Breast epithelium (tissue), 4 donors: ENCODE measurements at regions not wholly inside any gene's neighbourhood (a gene's known extent, or its start where the extent isn't known, plus 50 kb on each side); places are given as distances from the start of the nearest gene placed in this dataset.

Experiments used
- DNase-seq, 2 donors: peaks; one replicate each; pipeline ENCODE4 v3.0.0-alpha.2; 2019; ENCODE audit warnings: low spot score in 2 of 2
- H3K27ac ChIP-seq, 2 donors: fragments of 200-600 bp; sonication (generic) in 1 of 2; one replicate each; pipeline ENCODE4 v1.5.1; 2016 to 2019; ENCODE audit warnings: mild to moderate bottlenecking in 1 of 2
- H3K27me3 ChIP-seq, 2 donors: fragments of 200-600 bp; sonication (generic) in 1 of 2; one replicate each; pipeline versions ENCODE4 v1.5.1 to v1.6.0; 2017 to 2019; ENCODE audit warnings: control low read depth in 1 of 2, mild to moderate bottlenecking in 1 of 2
- H3K36me3 ChIP-seq: fragments of 200-600 bp; one replicate; pipeline ENCODE4 v1.5.1; 2019
- H3K4me1 ChIP-seq, 2 donors: fragments of 200-600 bp; sonication (generic); one replicate each; pipeline ENCODE4 v1.5.1; 2016 to 2019; ENCODE audit warnings: control low read depth in 1 of 2
- H3K4me3 ChIP-seq, 3 donors: fragments of 200-600 bp; sonication (generic); 1 replicate in 2 of 3; 2 replicates in 1 of 3; pipeline ENCODE4 v1.5.1; 2016 to 2019; ENCODE audit warnings: mild to moderate bottlenecking in 3 of 3, moderate library complexity in 2 of 3
- H3K9me3 ChIP-seq, 2 donors: fragments of 200-600 bp; sonication (generic) in 1 of 2; one replicate each; pipeline ENCODE4 v1.5.1; 2016 to 2019; ENCODE audit warnings: control low read depth in 1 of 2
- POLR2A ChIP-seq: fragments of 450-650 bp; IDR thresholded peaks from one replicate; pipeline ENCODE4 v1.6.1; 2016; ENCODE audit warnings: antibody characterized with exemption, mild to moderate bottlenecking, moderate library complexity
- POLR2AphosphoS5 ChIP-seq, 3 donors: sonication (generic); formaldehyde crosslinking; IDR thresholded peaks; one replicate each; pipeline ENCODE4 v1.6.1; 2017; ENCODE audit warnings: antibody characterized with exemption in 3 of 3
- intact Hi-C: fragments of 100-400 bp; cut with DNase I; formaldehyde crosslinking; loops from one replicate; pipeline ENCODE4 v1.15.1; 2023; ENCODE audit warnings: low total_unique reads
- TF ChIP-seq, protein P1 (sequence below), 3 donors: fragments of 450-650 bp; IDR thresholded peaks; one replicate each; pipeline ENCODE4 v1.5.1; 2016 to 2017; ENCODE audit warnings: antibody characterized with exemption in 3 of 3, mild to moderate bottlenecking in 3 of 3, moderate library complexity in 3 of 3

GRCh38 chr7:46545790-46546189, 624.7 kb upstream of the IGFBP3 start:
- intact Hi-C loops = no loop called here
- Histone ChIP-seq H3K27ac (no peak overlapping the region), H3K9me3 (no peaks in the 10 kb centered on the region), H3K36me3 (no peaks in the 10 kb centered on the region), H3K4me3 (no peak overlapping the region), H3K4me1 (no peaks in the 10 kb centered on the region), H3K27me3 (no peaks in the 10 kb centered on the region)
- no peak for DNase-seq
- TF ChIP-seq POLR2A (no peak), POLR2AphosphoS5 (IDR thresholded peaks at IDR 0.05) (no peak)
- TF ChIP-seq, protein P1, sequence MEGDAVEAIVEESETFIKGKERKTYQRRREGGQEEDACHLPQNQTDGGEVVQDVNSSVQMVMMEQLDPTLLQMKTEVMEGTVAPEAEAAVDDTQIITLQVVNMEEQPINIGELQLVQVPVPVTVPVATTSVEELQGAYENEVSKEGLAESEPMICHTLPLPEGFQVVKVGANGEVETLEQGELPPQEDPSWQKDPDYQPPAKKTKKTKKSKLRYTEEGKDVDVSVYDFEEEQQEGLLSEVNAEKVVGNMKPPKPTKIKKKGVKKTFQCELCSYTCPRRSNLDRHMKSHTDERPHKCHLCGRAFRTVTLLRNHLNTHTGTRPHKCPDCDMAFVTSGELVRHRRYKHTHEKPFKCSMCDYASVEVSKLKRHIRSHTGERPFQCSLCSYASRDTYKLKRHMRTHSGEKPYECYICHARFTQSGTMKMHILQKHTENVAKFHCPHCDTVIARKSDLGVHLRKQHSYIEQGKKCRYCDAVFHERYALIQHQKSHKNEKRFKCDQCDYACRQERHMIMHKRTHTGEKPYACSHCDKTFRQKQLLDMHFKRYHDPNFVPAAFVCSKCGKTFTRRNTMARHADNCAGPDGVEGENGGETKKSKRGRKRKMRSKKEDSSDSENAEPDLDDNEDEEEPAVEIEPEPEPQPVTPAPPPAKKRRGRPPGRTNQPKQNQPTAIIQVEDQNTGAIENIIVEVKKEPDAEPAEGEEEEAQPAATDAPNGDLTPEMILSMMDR (IDR thresholded peaks at IDR 0.05) = no peak

DNA sequence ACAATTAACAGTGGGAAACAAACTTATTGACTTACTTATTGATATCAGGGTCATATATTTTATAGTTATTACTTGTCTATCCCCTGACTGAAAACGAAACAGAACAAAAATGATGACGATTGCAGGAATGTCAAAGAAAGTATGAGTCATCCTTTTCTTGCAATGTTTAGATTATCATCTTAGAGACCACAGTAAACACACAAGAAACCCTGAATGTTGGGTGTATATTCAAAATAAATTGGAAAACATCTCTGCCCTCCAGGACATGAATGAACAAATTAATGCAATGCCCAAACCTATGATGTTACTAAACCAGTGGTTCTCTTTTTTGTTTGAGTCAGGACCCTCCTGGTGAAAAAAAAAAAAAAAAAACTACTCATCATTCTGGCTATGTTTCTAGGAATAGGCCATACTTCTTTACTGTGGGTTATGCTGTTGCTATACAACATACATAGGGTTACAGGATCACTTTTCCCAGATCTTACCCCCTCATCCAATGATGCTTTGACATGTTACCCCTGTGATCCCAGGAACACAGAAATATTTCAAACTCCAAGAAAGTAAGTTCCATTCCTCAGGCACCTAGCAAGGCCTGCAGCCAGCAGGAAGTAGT, 623.4 kb upstream of the IGFBP3 start:
- H3K27ac ChIP-seq = no peak overlapping the region
- no peak for DNase-seq
- no peak for TF ChIP-seq POLR2A
- TF ChIP-seq POLR2AphosphoS5 (IDR thresholded peaks at IDR 0.05) = no peak
- TF ChIP-seq, protein P1 (IDR thresholded peaks at IDR 0.05) = no peak
- no peaks in the 10 kb centered on the region for H3K27me3 ChIP-seq
- H3K9me3 ChIP-seq = no peaks in the 10 kb centered on the region
- H3K36me3 ChIP-seq = no peaks in the 10 kb centered on the region
- H3K4me3 ChIP-seq = no peak overlapping the region
- intact Hi-C loops = no loop called here
- H3K4me1 ChIP-seq = no peaks in the 10 kb centered on the region

DNA sequence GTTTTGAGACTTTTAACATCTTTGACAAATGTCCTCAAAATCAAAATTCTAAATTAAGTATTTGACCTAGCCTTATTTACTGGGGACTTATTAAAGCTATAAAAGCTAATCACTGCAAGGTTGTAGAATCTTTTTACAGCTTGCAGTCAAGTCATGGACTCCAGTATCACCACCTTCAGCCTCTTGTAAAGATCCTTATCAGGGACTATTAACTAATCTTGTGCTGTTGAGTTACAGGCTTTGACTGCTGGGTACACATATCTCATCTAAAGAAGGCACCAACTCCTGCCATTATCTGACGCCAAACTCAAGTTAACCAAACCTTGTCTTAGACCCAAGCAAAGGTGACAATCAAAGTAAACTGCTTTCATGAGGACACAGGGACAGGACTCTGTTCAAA, 621.0 kb upstream of the IGFBP3 start:
- TF ChIP-seq, protein P1 (IDR thresholded peaks at IDR 0.05) = no peak
- TF ChIP-seq POLR2AphosphoS5 (IDR thresholded peaks at IDR 0.05) (no peak), POLR2A (no peak)
- no peak overlapping the region for H3K4me3 ChIP-seq
- intact Hi-C loops = no loop called here

GRCh38 chr7:46539892-46540483, 618.9 kb upstream of the IGFBP3 start:
- no peak overlapping the region for H3K27ac ChIP-seq
- no peaks in the 10 kb centered on the region for H3K36me3 ChIP-seq
- no peaks in the 10 kb centered on the region for H3K9me3 ChIP-seq
- H3K4me3 ChIP-seq = no peak overlapping the region
- H3K4me1 ChIP-seq = no peaks in the 10 kb centered on the region
- intact Hi-C loops = no loop called here
- TF ChIP-seq, protein P1 (IDR thresholded peaks at IDR 0.05) = no peak
- TF ChIP-seq POLR2A (no peak), POLR2AphosphoS5 (IDR thresholded peaks at IDR 0.05) (no peak)
- no peak for DNase-seq
- no peaks in the 10 kb centered on the region for H3K27me3 ChIP-seq

More for the DNA sequence above, 621.0 kb upstream of the IGFBP3 start:
- Histone ChIP-seq H3K4me1 (no peaks in the 10 kb centered on the region), H3K9me3 (no peaks in the 10 kb centered on the region), H3K27me3 (no peaks in the 10 kb centered on the region), H3K36me3 (no peaks in the 10 kb centered on the region), H3K27ac (no peak overlapping the region)
- no peak for DNase-seq

DNA sequence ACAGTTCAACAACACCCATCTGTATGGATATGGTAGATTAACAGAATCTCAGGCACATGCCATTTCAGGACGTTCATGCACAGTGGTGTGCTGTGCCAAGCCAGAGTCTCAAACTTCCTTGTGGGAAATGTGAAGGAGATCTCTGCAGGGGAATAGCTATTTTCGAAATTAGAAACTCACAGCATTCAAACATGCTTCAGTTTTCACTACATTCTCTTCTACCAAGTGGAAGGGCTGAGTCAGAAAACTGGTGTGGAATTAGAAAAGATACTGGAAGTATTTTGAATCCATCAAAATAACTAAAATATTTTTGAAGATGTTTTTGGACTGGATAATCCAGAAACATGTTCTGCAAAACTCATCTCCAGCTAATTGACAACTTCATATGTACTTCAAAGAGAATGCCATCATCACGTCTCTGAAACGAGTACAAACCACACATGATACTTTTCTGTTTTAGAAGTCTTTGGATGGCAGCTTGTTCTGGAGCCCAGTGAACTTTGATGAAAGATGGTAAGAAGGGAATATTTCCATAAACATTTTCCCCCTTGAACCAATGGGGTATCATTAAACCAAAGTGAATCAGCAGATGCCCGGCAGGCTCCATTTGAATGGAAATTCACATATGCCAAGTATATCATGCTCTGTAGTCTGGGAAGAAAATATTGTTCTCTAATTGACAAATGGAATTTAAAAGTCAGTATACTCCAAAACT, 616.3 kb upstream of the IGFBP3 start:
- intact Hi-C loops = no loop called here
- no peaks in the 10 kb centered on the region for H3K36me3 ChIP-seq
- H3K4me1 ChIP-seq = no peaks in the 10 kb centered on the region
- TF ChIP-seq, protein P1 (IDR thresholded peaks at IDR 0.05) = no peak
- TF ChIP-seq POLR2AphosphoS5 (IDR thresholded peaks at IDR 0.05) (no peak), POLR2A (no peak)
- H3K4me3 ChIP-seq = no peak overlapping the region
- no peak for DNase-seq
- no peak overlapping the region for H3K27ac ChIP-seq
- no peaks in the 10 kb centered on the region for H3K27me3 ChIP-seq
- no peaks in the 10 kb centered on the region for H3K9me3 ChIP-seq
